Esophagus squamous epithelium (tissue), 4 donors: ENCODE measurements at regions not wholly inside any gene's neighbourhood (a gene's known extent, or its start where the extent isn't known, plus 50 kb on each side); places are given as distances from the start of the nearest gene placed in this dataset.

ENCODE experiments used
- CTCF ChIP-seq, 6 experiments: fragments of 450-650 bp in 4 of 6; fragments of 200-600 bp in 2 of 6; sonication (generic) in 2 of 6; IDR thresholded peaks; one replicate each; pipeline ENCODE4 v1.5.1; 2016 to 2019; ENCODE audit warnings: antibody characterized with exemption in 6 of 6, mild to moderate bottlenecking in 4 of 6, moderate library complexity in 4 of 6
- POLR2A ChIP-seq, 4 donors: fragments of 450-650 bp; IDR thresholded peaks; one replicate each; pipeline ENCODE4 v1.6.1; 2017; ENCODE audit warnings: antibody characterized with exemption in 4 of 4, mild to moderate bottlenecking in 4 of 4, moderate library complexity in 3 of 4

- TF ChIP-seq CTCF (IDR thresholded peaks at IDR 0.05) (no peak), POLR2A (IDR thresholded peaks at IDR 0.05) (no peak)
These were observed 146.5 kb downstream of the SEC23IP start for GRCh38 chr10:120039046-120039445.
